K562 (cell line): ENCODE measurements at regions not wholly inside any gene's neighbourhood (a gene's known extent, or its start where the extent isn't known, plus 50 kb on each side); places are given as distances from the start of the nearest gene placed in this dataset.

ENCODE experiments used
- ATAC-seq: fragments of 200-7000 bp; cut with Tn5 transposase; 3 replicates; pipeline ENCODE4 v1.9.1; 2020; ENCODE audit warnings: moderate library complexity
- BruUV-seq: library from RNA; stranded (reverse); fragments of 400-500 nt; replicated peaks from 2 replicates; lab custom pipeline; 2021; lab: Mats Ljungman, UMichigan
- CTCF ChIA-PET: fragments of 300-600 bp; formaldehyde crosslinking; extraction: SDS; loops from one replicate; lab custom pipeline; 2021; ENCODE audit warnings: low intra/inter-chr PET ratio; lab: Yijun Ruan, JAX
- POLR2A ChIA-PET: fragments of 300-600, 350-650 bp; sonication (Branson Sonifier 250); formaldehyde crosslinking; extraction: SDS; loops from one replicate; lab custom pipeline; 2021; ENCODE audit warnings: antibody characterized with exemption, inconsistent platforms; lab: Yijun Ruan, JAX
- DNase-seq, 4 experiments: peaks; one replicate each; pipeline versions ENCODE4 v3.0.0 to v3.0.0-alpha.2; 2011 to 2018; ENCODE audit warnings: low spot score in 3 of 4, mixed read lengths in 3 of 4; ENCODE audit errors: extremely low read depth in 1 of 4
- FAIRE-seq: peaks from 2 replicates; lab custom pipeline; 2011; peaks lifted over from hg19 to GRCh38; lab: Jason Lieb, UNC
- H2AFZ ChIP-seq: 2 replicates; pipeline ENCODE4 v1.6.0; 2011; ENCODE audit warnings: low read depth, low read length, control low read depth, inconsistent platforms
- H3K27ac ChIP-seq: fragments of 200-600 bp; 3 replicates; pipeline ENCODE4 v1.8.0; 2011; ENCODE audit warnings: low read depth, mild to moderate bottlenecking, control low read depth, inconsistent platforms, low read length, moderate library complexity, mixed read lengths; ENCODE audit errors: extremely low read depth
- H3K27me3 ChIP-seq, 2 experiments: fragments of 300-600 bp in 1 of 2; 2 replicates in 1 of 2; 3 replicates in 1 of 2; pipeline versions ENCODE4 v1.6.0 to v1.8.0; 2011; ENCODE audit warnings: inconsistent platforms in 2 of 2, low read length in 2 of 2, mild to moderate bottlenecking in 1 of 2, mixed read lengths in 1 of 2, moderate library complexity in 1 of 2; ENCODE audit not compliant: control insufficient read depth in 2 of 2, insufficient read depth in 2 of 2
- H3K36me3 ChIP-seq: fragments of 300-600 bp; 3 replicates; pipeline ENCODE4 v1.8.0; 2011; ENCODE audit warnings: mild to moderate bottlenecking, low read length, inconsistent platforms; ENCODE audit not compliant: control insufficient read depth, insufficient read depth
- H3K4me1 ChIP-seq, 2 experiments: fragments of 200-600 bp in 1 of 2; replicated peaks in 1 of 2; 2 replicates in 1 of 2; 3 replicates in 1 of 2; pipeline versions ENCODE4 v1.5.1 to v1.8.0; 2011; ENCODE audit warnings: inconsistent platforms in 2 of 2, low read length in 2 of 2, mild to moderate bottlenecking in 1 of 2, mixed read lengths in 1 of 2, moderate library complexity in 1 of 2; ENCODE audit not compliant: control insufficient read depth in 2 of 2, insufficient read depth in 2 of 2
- H3K4me2 ChIP-seq: 2 replicates; pipeline ENCODE4 v1.6.1; 2011; ENCODE audit warnings: low read length, control low read depth, inconsistent platforms, mixed read lengths; ENCODE audit not compliant: insufficient read depth
- H3K4me3 ChIP-seq: fragments of 200-600 bp; sonication (generic), shearing (Covaris generic); 2 replicates; pipeline ENCODE4 v1.5.1; 2016; ENCODE audit warnings: control low read depth, inconsistent platforms
- H3K79me2 ChIP-seq: fragments of 200-600 bp; 3 replicates; pipeline ENCODE4 v1.8.0; 2011; ENCODE audit warnings: low read length, inconsistent platforms; ENCODE audit not compliant: control insufficient read depth, insufficient read depth
- H3K9ac ChIP-seq, 2 experiments: 2 replicates each; pipeline versions ENCODE4 v1.6.0 to v1.6.1; 2011; ENCODE audit warnings: low read depth in 2 of 2, low read length in 2 of 2, control low read depth in 1 of 2, inconsistent platforms in 1 of 2, mild to moderate bottlenecking in 1 of 2, mixed read lengths in 1 of 2; ENCODE audit not compliant: insufficient read depth in 1 of 2
- H3K9me1 ChIP-seq: one replicate; pipeline ENCODE4 v1.6.0; 2011; ENCODE audit warnings: inconsistent platforms, mild to moderate bottlenecking, low read length, moderate library complexity; ENCODE audit not compliant: control insufficient read depth, insufficient read depth
- H3K9me3 ChIP-seq: replicated peaks from 2 replicates; pipeline ENCODE4 v1.5.1; 2011; ENCODE audit warnings: low read depth, low read length, inconsistent platforms; ENCODE audit not compliant: control insufficient read depth, insufficient read depth
- H4K20me1 ChIP-seq: replicated peaks from 2 replicates; pipeline ENCODE4 v1.6.1; 2011; ENCODE audit warnings: low read length, inconsistent platforms, mixed read lengths; ENCODE audit not compliant: control insufficient read depth, insufficient read depth
- BDP1 ChIP-seq: IDR thresholded peaks from 3 replicates; pipeline ENCODE4 v1.6.1; 2011; ENCODE audit not compliant: insufficient read length, insufficient read depth
- E2F3 ChIP-seq: fragments of 250-450 bp; sonication (Bioruptor Pico); IDR thresholded peaks from 2 replicates; pipeline ENCODE4 v1.4.0; 2020; ENCODE audit warnings: mild to moderate bottlenecking
- HDAC8 ChIP-seq: fragments of 450-650 bp; IDR thresholded peaks from 2 replicates; pipeline ENCODE4 v1.6.1; 2016; ENCODE audit warnings: mild to moderate bottlenecking, missing genetic modification characterization, moderate library complexity, missing compliant biosample characterization
- NFE2L1 ChIP-seq: fragments of 450-650 bp; IDR thresholded peaks from 2 replicates; pipeline ENCODE4 v1.6.1; 2016; ENCODE audit warnings: missing genetic modification characterization, low read depth, mild to moderate bottlenecking, missing compliant biosample characterization, moderate library complexity, borderline replicate concordance
- PCBP1 ChIP-seq: fragments of 200-400 bp; formaldehyde crosslinking; IDR thresholded peaks from 2 replicates; pipeline ENCODE4 v1.6.1; 2018; ENCODE audit warnings: mild to moderate bottlenecking, low read depth, low read length; ENCODE audit not compliant: poor library complexity, severe bottlenecking
- PCBP2 ChIP-seq: fragments of 200-400 bp; formaldehyde crosslinking; IDR thresholded peaks from 2 replicates; pipeline ENCODE4 v1.6.1; 2018; ENCODE audit warnings: low read length, low read depth, mild to moderate bottlenecking, moderate library complexity; ENCODE audit not compliant: poor library complexity, severe bottlenecking
- RBFOX2 ChIP-seq: fragments of 200-400 bp; formaldehyde crosslinking; IDR thresholded peaks from 2 replicates; pipeline ENCODE4 v1.6.1; 2017; ENCODE audit warnings: low read depth, mild to moderate bottlenecking, low read length, moderate library complexity
- RBM22 ChIP-seq: fragments of 200-400 bp; formaldehyde crosslinking; IDR thresholded peaks from 2 replicates; pipeline ENCODE4 v1.6.1; 2018; ENCODE audit warnings: low read length, low read depth; ENCODE audit not compliant: poor library complexity, severe bottlenecking
- SIX5 ChIP-seq, 2 experiments: IDR thresholded peaks; 2 replicates each; pipeline ENCODE4 v1.6.1; 2011; ENCODE audit warnings: low read length in 2 of 2, borderline replicate concordance in 1 of 2, low read depth in 1 of 2, mild to moderate bottlenecking in 1 of 2, moderate library complexity in 1 of 2; ENCODE audit not compliant: insufficient read depth in 1 of 2
- SMARCB1 ChIP-seq: IDR thresholded peaks from 2 replicates; pipeline ENCODE4 v1.6.1; 2011; ENCODE audit warnings: improper control_type of control experiment, low read depth; ENCODE audit not compliant: insufficient read length
- XRCC5 ChIP-seq: fragments of 200-400 bp; formaldehyde crosslinking; IDR thresholded peaks from 2 replicates; pipeline ENCODE4 v1.6.1; 2017; ENCODE audit warnings: low read depth, mild to moderate bottlenecking, low read length
- ZNF143 ChIP-seq: sonication (generic); formaldehyde crosslinking; IDR thresholded peaks from 2 replicates; pipeline ENCODE4 v1.9.0; 2022; ENCODE audit warnings: mild to moderate bottlenecking, missing genetic modification reagents
- ZNF263 ChIP-seq: sonication (generic); formaldehyde crosslinking; IDR thresholded peaks from 2 replicates; pipeline ENCODE4 v1.8.0; 2022; ENCODE audit warnings: mild to moderate bottlenecking, missing genetic modification reagents, borderline replicate concordance
- ZNF3 ChIP-seq: fragments of 250-450 bp; sonication (Bioruptor Pico); IDR thresholded peaks from 2 replicates; pipeline ENCODE4 v1.5.0; 2021; ENCODE audit warnings: mild to moderate bottlenecking, moderate library complexity
- ZNF778 ChIP-seq: fragments of 450-650 bp; formaldehyde crosslinking; IDR thresholded peaks from 2 replicates; pipeline ENCODE4 v1.4.0; 2020; ENCODE audit warnings: mild to moderate bottlenecking, moderate library complexity
- WGBS: fragments of 100-300 bp; shearing (Covaris generic); methylation state at CpG from one replicate; pipeline ENCODE4 v1.1.6; 2016; ENCODE audit warnings: low coverage, mixed read lengths; ENCODE audit not compliant: insufficient coverage; ENCODE audit errors: missing lambda C conversion rate; 5-methylcytosine and 5-hydroxymethylcytosine counted together
- in situ Hi-C: fragments of 300-500 bp; cut with MboI; formaldehyde crosslinking; loops from 4 replicates; pipeline ENCODE4 v1.15.0; 2018; ENCODE audit warnings: inconsistent platforms, mixed read lengths
- intact Hi-C: fragments of 100-400 bp; cut with micrococcal nuclease; formaldehyde crosslinking; loops from 2 replicates; pipeline ENCODE4 v1.14.2; 2022
- TF ChIP-seq, protein P1 (sequence below): fragments of 250-450 bp; sonication (Bioruptor Pico); IDR thresholded peaks from 2 replicates; pipeline ENCODE4 v1.5.0; 2021
- TF ChIP-seq, protein P2 (sequence below): sonication (generic); IDR thresholded peaks from 2 replicates; pipeline ENCODE4 v1.6.1; 2016

- WGBS, result 1% methylated on average over 4 of the region's 4 CpGs
- no peak overlapping the region for H2AFZ ChIP-seq
- ATAC-seq (no peak), FAIRE-seq (no peak), DNase-seq (no peak)
- no peak overlapping the region for H3K27ac ChIP-seq
- CTCF ChIA-PET, result no interaction called here
- no TSS peak for BruUV-seq
- no peak overlapping the region for H3K4me3 ChIP-seq
- H3K27me3 ChIP-seq, result no peaks in the 10 kb centered on the region
- no peaks in the 10 kb centered on the region for H4K20me1 ChIP-seq
- intact Hi-C loops, result loop anchor here (10.0 kb wide), 1 partner anchor 552 kb away; no protein-coding TSS in a partner anchor
- in situ Hi-C loops, result no loop called here
- POLR2A ChIA-PET, result interaction anchor here (1.4 kb wide), 1 partner anchor 19 kb away, joined by 3 read pairs; no protein-coding TSS in a partner anchor
- no peak overlapping the region for H3K4me2 ChIP-seq
- H3K36me3 ChIP-seq, result no peaks in the 10 kb centered on the region
- no peaks in the 10 kb centered on the region for H3K79me2 ChIP-seq
- no peaks in the 10 kb centered on the region for H3K9me3 ChIP-seq
- no peaks in the 10 kb centered on the region for H3K4me1 ChIP-seq
- no peak for TF ChIP-seq BDP1
- TF ChIP-seq, protein P1, sequence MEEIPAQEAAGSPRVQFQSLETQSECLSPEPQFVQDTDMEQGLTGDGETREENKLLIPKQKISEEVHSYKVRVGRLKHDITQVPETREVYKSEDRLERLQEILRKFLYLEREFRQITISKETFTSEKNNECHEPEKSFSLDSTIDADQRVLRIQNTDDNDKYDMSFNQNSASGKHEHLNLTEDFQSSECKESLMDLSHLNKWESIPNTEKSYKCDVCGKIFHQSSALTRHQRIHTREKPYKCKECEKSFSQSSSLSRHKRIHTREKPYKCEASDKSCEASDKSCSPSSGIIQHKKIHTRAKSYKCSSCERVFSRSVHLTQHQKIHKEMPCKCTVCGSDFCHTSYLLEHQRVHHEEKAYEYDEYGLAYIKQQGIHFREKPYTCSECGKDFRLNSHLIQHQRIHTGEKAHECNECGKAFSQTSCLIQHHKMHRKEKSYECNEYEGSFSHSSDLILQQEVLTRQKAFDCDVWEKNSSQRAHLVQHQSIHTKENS, result no peak
- TF ChIP-seq SIX5 (IDR thresholded peaks at IDR 0.05; ENCODE audit: borderline replicate concordance in 1 of 2, insufficient read depth in 1 of 2, low read depth in 1 of 2, low read length in 2 of 2), result no peak
- TF ChIP-seq PCBP2, result no peak
- no peak for TF ChIP-seq ZNF778 (CRISPR knock-in tag)
- TF ChIP-seq RBM22, result no peak
- no peak for TF ChIP-seq PCBP1
- TF ChIP-seq HDAC8, result no peak
- TF ChIP-seq SMARCB1, result no peak
- no peak for TF ChIP-seq RBFOX2
- TF ChIP-seq ZNF143 (CRISPR knock-in tag), result no peak
- TF ChIP-seq XRCC5, result no peak
- TF ChIP-seq, protein P2, sequence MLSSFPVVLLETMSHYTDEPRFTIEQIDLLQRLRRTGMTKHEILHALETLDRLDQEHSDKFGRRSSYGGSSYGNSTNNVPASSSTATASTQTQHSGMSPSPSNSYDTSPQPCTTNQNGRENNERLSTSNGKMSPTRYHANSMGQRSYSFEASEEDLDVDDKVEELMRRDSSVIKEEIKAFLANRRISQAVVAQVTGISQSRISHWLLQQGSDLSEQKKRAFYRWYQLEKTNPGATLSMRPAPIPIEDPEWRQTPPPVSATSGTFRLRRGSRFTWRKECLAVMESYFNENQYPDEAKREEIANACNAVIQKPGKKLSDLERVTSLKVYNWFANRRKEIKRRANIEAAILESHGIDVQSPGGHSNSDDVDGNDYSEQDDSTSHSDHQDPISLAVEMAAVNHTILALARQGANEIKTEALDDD, result no peak
- TF ChIP-seq E2F3 (CRISPR knock-in tag), result no peak
- TF ChIP-seq ZNF263 (CRISPR knock-in tag), result no peak
- TF ChIP-seq ZNF3 (CRISPR knock-in tag), result no peak
- TF ChIP-seq NFE2L1 (tag), result no peak
- H3K9me1 ChIP-seq, result no peaks in the 10 kb centered on the region
- H3K9ac ChIP-seq, result no peak overlapping the region
Measured at GRCh38 chr19:28322491-28322890, 890.5 kb downstream of the UQCRFS1 start.
